Glomerular endothelial cell (primary cell): ENCODE measurements at regions not wholly inside any gene's neighbourhood (a gene's known extent, or its start where the extent isn't known, plus 50 kb on each side); places are given as distances from the start of the nearest gene placed in this dataset.

ENCODE experiments used
- DNase-seq: peaks from one replicate; pipeline ENCODE4 v3.0.0-alpha.2; 2011; ENCODE audit warnings: low read depth, low spot score; ENCODE audit errors: extremely low read depth

- DNase-seq: no peak
These were observed 1054.2 kb downstream of the NAALADL2 start for GRCh38 chr3:175913286-175913685.

DNA sequence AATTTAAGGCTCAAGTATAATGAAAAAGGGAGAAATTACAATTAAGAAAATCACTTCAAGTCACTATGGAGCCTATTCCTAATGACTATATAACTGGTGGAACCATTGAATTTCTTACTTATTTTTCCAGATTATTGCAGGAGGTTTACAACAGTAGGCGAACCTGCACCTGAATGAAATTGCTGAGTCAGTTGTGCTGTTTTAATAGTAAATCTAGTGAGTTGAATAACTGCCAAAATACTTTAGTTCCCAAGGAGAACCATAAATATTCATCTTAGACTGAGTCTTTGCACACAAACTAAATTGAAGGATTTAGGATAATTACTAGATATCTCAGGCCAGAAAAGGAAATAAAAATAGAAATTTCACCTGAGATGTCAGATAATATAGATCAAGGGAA lies 1052.8 kb downstream of the NAALADL2 start:
- no peak for DNase-seq

- no peak for DNase-seq
These were observed 1043.1 kb downstream of the NAALADL2 start for GRCh38 chr3:175902226-175902625.

DNA sequence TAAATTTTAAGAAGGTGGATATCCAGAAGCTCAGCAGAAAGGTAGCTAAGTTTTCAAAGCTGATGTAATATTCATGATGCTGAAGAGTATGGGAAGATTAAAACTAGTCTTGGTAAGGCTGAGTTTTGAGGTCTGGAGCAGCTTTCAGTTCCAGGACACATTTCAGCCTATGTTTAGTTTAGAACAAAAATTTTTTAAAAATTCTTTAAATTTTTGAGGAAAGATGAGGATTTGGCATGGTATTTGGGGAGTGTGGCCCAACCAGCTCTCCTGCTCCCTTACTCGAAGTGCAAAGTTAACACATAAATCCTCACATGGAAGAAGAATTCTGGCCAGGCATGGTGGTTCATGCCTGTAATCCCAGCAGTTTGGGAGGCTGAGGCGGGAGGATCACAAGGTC lies 1039.1 kb downstream of the NAALADL2 start:
- DNase-seq: no peak

- no peak for DNase-seq
These were observed 1037.5 kb downstream of the NAALADL2 start for GRCh38 chr3:175896655-175897054.

DNA sequence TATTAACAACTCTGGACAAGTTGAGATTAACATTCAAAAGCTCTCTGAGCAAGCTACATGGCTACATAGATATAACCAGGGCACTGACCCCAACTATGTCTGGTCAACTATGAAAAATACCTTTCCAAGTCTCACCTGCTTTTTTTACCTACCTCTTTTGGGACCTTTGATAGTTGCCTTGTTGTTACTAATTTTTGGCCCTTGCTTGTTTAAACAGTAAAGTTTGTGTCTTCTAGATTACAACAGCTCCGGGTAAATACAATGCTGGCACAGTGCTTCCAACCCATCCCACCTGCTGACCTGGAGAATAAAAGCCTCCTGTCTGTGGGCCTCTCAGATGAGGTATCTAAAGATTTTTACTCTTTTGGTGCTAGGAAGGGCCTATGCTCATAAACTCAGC lies 1036.6 kb downstream of the NAALADL2 start:
- no peak for DNase-seq

DNA sequence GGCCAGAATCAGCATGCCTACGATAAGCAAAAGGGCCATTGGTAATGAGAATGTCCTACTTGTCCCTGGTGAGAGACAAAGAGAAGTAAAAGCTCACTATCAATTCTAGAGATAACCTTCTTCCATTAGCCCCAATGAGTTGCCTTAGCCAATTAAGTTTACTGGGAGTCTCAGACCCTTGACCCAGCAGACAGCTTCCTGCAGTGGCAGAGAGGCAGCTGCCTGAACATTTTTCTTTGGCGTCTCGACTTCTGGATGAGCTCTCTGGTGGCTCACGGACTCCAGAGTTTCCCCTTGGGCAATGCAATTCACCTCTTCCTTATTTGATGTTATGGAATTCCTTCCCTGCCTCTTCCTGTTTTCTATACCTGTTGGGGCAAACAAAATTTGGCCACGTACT lies 1034.4 kb downstream of the NAALADL2 start:
- no peak for DNase-seq

DNA sequence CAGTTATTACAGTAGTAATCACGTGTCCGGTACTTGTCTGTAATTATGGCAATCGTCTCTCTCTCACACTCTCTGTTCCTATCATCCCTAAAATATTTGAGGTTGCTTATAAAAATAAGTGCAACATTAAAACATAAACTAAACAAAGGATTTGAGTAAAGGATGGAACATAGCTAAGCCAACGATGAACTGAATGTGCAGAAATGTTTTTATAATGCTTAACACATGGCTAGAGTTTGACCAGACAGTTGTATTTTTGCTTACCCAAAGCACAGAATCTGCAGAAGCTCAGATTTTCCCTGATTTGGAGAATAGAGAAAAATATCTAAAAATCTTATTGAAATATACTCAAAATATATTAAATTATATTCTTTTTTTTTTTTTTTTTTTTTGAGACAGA lies 1030.9 kb downstream of the NAALADL2 start:
- DNase-seq: no peak

DNA sequence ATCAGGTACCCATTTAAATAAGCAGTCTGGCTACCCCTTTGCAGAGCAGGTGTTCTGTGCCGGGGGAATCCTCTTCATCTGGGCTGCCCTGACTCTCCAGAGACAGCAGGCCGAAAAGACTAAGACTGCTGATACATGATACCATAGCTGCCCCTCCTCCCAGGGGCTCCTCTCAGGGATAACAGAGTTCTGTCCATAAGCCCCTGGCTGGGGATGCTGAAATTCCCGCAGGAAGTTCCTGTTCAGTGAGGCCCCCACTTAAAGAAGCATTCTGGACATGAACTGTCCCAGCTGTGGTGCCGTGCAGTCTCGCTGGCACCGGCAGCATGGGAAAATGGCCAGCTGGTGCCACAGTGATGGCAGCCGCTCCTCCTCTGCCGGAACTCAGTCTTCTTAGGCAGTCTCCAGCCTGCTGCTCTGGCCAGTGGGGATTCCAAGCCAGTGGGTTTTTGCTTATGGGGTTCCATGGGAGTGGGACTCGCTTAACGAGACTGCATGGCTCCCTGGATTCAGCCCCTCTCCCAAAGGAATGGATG lies 1026.2 kb downstream of the NAALADL2 start:
- DNase-seq: no peak

- no peak for DNase-seq
These were observed 1020.3 kb downstream of the NAALADL2 start for GRCh38 chr3:175879417-175879816.

DNA sequence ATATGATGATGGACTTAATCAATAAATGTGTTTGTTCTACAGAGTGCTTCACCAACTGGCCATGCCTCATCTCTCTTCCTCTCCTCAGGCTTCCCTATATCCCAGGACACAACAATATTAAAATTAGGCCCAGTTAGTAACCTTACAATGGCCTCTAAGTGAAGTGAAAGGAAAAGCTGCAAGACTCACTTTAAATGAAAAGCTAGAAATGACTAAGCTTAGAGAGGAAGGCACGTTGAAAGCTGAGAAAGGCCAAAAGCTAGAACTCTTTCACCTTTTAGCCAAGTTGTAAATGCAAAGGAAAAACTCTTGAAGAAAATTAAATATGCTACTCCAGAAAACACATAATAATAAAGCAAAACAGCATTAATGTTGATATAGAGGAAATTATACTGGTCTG lies 1010.3 kb downstream of the NAALADL2 start:
- no peak for DNase-seq

DNA sequence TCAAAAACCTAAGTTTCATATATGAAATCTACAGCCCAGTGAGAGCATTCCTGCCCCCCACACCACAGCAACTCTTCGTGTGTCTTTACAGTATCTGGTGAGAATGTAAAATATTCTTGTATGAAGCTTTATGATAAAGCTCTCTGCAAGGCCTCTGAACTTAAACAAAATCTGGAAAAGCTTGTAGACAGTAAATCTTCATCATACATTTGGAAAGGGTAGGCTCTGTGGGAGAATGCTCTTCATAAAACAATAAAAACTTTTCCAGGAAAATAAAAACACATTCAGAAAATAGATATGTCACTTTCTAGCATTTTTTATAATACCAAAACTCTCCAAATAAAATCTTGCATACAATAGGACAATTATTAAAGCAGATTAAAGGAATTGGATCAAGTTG lies 1009.5 kb downstream of the NAALADL2 start:
- no peak for DNase-seq

GRCh38 chr3:175865724-175866123 lies 1006.6 kb downstream of the NAALADL2 start:
- DNase-seq: no peak

GRCh38 chr3:175861916-175862315 lies 1002.8 kb downstream of the NAALADL2 start:
- DNase-seq: no peak
